ENCODE measurements at regions not wholly inside any gene's neighbourhood (a gene's known extent, or its start where the extent isn't known, plus 50 kb on each side); places are given as distances from the start of the nearest gene placed in this dataset.
"Not testable (repeated sequence)": the region's sequence is repeated elsewhere in the genome, so short reads cannot be mapped to it uniquely, and the experiment has no call there.

DNA sequence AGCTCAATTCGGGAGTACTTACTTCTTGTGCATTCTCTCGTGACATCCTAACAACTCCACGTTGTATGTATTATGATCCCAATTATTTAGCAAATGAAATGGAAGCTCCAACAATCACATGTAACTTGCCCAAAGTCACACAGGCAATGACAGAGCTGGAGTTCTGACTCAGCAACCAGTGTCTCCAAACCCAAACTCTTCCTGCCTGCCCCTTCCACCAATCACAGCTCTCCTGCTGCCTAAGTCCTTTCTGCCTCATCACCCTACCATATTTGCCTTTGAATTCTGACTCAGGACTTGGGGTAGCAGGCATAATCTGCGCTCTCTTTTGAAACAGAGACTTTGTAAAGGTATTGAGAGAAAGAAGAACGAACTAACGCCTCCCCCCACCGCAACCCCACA is 245.2 kb upstream of the MAF start:
- DNase-seq, result no peak

DNA sequence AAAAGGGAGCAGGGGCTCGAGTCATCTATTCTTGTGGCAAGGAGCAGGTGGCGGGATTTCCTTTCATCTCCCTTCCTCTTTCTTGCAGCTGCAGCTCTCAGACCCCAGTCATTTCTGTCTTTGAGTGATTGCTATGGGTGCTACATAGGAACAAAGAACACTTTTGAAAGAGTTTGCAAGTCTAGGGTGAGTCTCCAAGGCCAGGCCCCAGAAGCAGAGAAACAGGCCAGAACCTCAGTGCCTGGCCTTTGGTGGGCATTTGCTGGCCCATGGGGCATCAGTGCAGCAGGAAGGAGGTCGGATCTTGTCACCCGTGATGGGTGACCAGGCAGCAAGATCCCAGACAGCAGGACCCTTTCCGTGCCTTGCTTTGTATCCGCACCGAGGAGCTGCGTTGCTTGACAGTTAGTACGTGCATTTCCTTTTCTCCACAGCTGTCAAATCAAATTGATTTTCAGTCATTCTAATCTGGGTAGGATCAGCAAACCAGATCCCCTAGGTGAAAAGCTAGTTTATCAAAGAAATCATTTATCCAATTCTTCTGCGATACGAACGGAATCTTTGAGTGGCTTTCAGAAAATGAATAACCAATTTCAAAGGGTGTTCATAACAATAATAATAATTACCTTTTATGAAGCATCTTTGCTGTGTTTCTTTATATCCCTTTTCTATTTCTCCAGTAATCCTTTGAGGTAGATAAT is 244.6 kb upstream of the MAF start:
- DNase-seq, result no peak

DNA sequence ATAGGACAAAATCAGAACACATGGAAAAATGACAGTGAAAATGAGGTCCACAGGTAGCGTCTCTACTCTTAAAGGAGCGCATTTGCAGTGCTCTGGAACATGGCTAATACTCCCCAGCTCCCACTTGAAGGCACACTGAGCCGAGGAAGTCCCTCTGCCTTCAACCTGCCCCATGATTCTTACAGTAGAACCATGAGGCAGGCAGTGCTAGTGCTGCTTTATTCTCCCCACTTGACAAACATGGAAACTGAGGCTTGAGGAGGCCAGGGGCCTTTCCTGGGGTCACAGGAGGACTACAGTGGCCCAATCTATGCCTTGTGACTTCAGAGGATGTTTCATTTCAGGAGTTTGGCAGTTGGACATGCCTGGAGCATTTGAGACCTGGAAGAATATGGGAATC is 244.1 kb upstream of the MAF start:
- no peak for DNase-seq

GRCh38 chr16:79843631-79844043 is 243.1 kb upstream of the MAF start:
- no peak for DNase-seq

- DNase-seq, result no peak
These were observed 242.6 kb upstream of the MAF start for GRCh38 chr16:79843145-79843544.

GRCh38 chr16:79842197-79842596 is 241.7 kb upstream of the MAF start:
- DNase-seq, result no peak

- no peak for DNase-seq
These were observed 239.2 kb upstream of the MAF start for GRCh38 chr16:79839466-79840341.

DNA sequence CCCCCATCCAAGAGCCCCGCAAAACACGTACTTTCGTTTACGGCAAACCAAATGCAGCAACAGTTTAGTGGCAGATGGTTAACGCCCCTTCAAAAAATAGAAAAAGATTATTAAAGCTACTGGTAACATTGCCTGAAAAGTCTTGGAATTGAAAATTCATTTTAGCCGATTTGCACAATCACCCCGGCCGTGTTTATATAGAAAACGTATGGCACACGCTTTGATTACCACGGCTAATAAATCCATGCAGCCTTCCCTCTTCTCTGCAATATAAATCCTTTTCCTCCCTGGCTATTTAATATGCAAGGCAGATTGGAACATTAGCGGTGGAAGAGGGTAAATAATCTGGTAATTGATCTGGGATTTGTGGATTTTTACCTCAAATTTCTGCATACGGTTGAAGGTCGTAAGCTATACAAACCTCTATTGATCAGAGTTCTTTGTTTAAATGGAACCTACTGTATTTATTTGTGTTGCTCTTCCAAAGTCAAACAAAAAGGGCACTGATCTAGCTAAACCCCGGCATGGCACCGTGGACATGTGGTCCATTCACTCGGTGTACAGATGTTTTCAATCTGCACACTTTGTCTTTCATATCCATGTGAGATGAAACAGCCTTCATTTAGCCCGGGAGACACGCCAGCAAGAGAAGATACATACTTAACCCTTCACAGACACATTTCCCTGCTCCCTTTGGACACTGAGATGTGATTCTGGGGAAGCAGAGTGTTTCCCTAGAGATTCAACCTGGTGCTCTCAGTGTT is 238.1 kb upstream of the MAF start:
- no peak for DNase-seq

- no peak for DNase-seq
These were observed 235.6 kb upstream of the MAF start for GRCh38 chr16:79836144-79836543.

- no peak for DNase-seq
These were observed 234.7 kb upstream of the MAF start for GRCh38 chr16:79835194-79835593.

GRCh38 chr16:79834720-79835119 is 234.2 kb upstream of the MAF start:
- DNase-seq, result no peak

GRCh38 chr16:79834003-79834402 is 233.5 kb upstream of the MAF start:
- not testable (repeated sequence) for DNase-seq

DNA sequence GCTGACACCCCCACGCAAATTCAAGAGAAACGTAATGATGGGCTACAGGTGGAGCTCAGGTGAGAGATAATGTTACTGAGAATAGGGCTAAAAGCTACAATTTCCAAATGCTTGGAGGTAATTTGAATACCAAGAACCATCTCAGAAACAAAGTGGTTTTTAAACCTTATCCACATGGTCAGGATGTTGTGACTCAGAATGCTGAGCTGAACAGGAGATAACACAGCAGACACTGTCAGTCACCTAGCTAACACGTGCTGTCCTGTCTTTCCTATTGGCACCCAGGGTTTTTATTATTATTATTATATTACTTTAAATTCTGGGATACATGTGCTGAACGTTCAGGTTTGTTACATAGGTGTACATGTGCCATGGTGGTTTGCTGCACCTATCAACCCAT is 233.0 kb upstream of the MAF start:
- DNase-seq, result no peak

- DNase-seq, result no peak
These were observed 226.4 kb upstream of the MAF start for GRCh38 chr16:79826732-79827475.

DNA sequence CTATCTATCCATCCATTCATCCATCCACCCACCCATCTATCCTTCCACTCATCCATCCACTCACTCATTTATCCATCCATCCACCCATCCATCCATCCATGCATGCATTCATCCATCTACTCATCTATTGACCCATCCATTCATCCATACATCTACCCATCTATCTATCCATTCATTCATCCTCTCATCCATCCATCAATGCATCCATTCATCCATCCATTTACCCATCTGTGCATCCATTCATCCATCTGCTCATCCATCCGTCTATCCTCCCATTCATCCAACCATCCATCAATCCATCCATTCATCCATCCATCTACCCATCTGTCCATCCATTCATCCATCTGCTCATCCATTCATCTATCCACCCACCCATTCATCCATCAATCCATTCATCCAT is 224.5 kb upstream of the MAF start:
- DNase-seq, result no peak

DNA sequence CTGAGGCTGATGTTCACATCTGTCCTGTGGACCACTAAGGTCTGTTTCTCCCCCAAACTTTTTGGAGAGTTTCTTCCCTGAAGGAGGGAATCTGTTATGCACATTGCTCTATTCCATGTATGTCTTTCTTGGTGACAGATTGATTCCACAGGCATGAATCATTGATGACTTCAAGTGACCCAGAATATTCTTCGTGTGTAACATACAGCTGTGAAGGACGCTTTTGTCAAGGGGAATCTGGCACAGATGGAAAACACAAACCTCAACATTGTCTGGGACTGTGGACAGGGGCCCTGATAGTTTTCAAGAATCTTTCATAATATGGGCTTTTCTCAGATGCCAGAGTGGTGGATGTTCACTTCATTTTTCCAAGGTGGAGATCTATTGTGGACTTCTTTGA is 223.1 kb upstream of the MAF start:
- DNase-seq, result no peak

DNA sequence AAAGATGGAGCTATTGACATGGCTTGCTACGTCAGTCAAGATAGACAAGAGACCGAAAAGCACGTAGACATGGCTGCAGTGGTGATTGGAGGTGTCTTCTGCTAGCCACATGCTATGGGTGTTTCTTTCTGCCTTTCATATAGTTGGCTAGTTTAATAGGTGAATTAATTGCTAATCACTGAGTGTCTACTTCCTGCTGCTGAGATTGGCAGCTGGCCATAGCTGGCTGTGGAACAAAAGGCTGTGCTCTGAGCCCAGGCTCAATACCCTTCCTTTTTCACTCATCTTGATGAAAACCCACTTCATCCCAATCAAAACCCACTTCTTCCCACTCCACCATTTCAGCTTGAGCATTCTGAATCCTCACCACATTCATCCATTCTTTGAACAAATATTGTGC is 221.4 kb upstream of the MAF start:
- no peak for DNase-seq

DNA sequence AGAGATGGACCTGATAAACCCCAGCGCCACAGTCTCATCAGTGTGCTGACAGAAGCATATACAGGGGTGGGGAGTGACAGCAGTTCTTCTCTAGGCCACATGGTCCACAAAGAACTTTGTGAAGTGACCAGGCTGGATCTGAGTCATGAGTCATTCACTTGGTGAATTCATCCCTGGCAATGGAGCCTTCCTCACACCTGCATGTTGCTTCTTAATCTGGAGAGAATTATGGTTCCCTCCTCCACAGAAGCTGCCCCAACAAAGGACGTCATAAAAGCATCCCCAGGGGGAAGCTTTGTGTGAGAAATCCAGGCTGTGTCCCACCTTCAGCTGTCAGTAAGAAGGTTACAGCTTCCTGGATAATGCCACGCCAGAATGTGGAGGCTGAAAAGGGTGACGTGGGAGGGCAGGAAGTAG is 215.6 kb upstream of the MAF start:
- DNase-seq, result no peak

GRCh38 chr16:79815049-79815448 is 214.5 kb upstream of the MAF start:
- no peak for DNase-seq

- DNase-seq, result no peak
These were observed 213.6 kb upstream of the MAF start for GRCh38 chr16:79814124-79814523.

- DNase-seq, result no peak
These were observed 211.0 kb upstream of the MAF start for GRCh38 chr16:79811541-79811940.

DNA sequence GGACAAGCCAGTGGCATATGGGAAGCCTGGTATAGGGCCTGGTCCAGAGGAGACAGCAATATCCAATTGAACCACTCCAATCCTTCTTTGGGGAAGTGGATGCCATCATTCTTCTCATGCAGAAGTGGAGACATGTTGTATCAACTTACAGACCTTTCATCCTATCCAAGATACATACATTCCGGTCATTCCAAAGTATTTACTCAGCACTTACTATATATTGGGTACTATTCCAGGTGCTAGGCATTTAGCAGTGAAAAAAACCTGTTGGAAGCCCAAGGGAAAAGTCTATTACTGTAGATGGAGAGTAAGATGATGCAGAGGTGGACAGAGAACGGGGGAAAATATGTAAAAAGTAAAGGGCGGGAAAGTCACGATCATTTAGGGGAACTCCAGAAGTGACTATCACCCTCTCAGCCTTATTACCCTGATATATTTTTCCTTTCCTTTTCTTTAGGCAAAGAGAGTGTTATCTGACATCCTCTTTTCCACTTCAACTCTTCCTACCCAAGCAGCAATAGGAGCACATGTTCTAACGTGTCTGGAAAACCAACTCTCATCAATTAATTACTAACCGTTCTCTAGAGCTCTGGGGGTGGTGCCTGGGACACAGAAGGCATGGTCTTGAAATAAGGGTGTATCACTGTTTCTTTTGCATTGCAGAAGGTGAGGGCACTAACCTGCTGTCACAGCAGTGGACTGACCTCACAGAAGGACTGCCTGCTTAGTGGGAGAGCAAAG is 210.1 kb upstream of the MAF start:
- DNase-seq, result no peak

All from inflammatory macrophage treated with lipopolysaccharide for 1 hour (primary cell).